ENCODE measurements at regions not wholly inside any gene's neighbourhood (a gene's known extent, or its start where the extent isn't known, plus 50 kb on each side); places are given as distances from the start of the nearest gene placed in this dataset.

GRCh38 chr7:4450483-4450882, 231.6 kb upstream of the FOXK1 start:
- TF ChIP-seq POLR2AphosphoS5 (IDR thresholded peaks at IDR 0.05) (no peak), POLR2A (IDR thresholded peaks at IDR 0.05) (no peak), EP300 (IDR thresholded peaks at IDR 0.05) (no peak)
- TF ChIP-seq, protein P1, sequence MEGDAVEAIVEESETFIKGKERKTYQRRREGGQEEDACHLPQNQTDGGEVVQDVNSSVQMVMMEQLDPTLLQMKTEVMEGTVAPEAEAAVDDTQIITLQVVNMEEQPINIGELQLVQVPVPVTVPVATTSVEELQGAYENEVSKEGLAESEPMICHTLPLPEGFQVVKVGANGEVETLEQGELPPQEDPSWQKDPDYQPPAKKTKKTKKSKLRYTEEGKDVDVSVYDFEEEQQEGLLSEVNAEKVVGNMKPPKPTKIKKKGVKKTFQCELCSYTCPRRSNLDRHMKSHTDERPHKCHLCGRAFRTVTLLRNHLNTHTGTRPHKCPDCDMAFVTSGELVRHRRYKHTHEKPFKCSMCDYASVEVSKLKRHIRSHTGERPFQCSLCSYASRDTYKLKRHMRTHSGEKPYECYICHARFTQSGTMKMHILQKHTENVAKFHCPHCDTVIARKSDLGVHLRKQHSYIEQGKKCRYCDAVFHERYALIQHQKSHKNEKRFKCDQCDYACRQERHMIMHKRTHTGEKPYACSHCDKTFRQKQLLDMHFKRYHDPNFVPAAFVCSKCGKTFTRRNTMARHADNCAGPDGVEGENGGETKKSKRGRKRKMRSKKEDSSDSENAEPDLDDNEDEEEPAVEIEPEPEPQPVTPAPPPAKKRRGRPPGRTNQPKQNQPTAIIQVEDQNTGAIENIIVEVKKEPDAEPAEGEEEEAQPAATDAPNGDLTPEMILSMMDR (IDR thresholded peaks at IDR 0.05) = no peak
